ENCODE measurements at regions not wholly inside any gene's neighbourhood (a gene's known extent, or its start where the extent isn't known, plus 50 kb on each side); places are given as distances from the start of the nearest gene placed in this dataset.
"Not testable (repeated sequence)": the region's sequence is repeated elsewhere in the genome, so short reads cannot be mapped to it uniquely, and the experiment has no call there.

GRCh38 chrX:121356850-121357171 lies 309.4 kb downstream of the GLUD2 start:
- no peak for DNase-seq
- Histone ChIP-seq H3K4me3 (no peak overlapping the region), H3K36me3 (no peaks in the 10 kb centered on the region), H3K9me3 (no peaks in the 10 kb centered on the region), H3K27ac (no peak overlapping the region), H3K27me3 (no peaks in the 10 kb centered on the region), H3K4me1 (no peaks in the 10 kb centered on the region)
- WGBS, 5 donors, result 75 to 97% (median 83%) methylated on average over 6 of the region's 6 CpGs
- intact Hi-C loops (cut with DNase I; ENCODE audit: low total_unique reads), result no loop called here
- TF ChIP-seq POLR2A (IDR thresholded peaks at IDR 0.05) (no peak), CTCF (IDR thresholded peaks at IDR 0.05) (no peak), EP300 (IDR thresholded peaks at IDR 0.05) (no peak), POLR2AphosphoS5 (IDR thresholded peaks at IDR 0.05) (no peak)

DNA sequence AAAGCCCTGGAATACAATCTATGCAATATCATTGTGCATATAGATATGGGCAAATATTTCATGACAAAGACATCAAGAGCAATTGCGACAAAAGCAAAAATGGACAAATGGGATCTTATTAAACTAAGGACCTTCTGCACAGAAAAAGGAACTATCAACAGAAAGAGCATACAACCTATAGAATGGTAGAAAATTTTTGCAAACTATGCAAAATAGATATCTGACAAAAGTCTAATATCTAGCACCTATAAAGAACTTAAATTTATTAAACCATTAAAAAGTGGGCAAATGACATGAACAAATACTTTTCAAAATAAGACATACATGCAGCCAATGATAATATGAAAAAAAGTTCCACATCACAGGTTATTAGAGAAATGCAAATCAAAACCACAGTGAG lies 312.9 kb downstream of the GLUD2 start:
- 69 to 100% (median 89%) methylated on average over 1 of the region's 1 CpG for WGBS, 5 donors

DNA sequence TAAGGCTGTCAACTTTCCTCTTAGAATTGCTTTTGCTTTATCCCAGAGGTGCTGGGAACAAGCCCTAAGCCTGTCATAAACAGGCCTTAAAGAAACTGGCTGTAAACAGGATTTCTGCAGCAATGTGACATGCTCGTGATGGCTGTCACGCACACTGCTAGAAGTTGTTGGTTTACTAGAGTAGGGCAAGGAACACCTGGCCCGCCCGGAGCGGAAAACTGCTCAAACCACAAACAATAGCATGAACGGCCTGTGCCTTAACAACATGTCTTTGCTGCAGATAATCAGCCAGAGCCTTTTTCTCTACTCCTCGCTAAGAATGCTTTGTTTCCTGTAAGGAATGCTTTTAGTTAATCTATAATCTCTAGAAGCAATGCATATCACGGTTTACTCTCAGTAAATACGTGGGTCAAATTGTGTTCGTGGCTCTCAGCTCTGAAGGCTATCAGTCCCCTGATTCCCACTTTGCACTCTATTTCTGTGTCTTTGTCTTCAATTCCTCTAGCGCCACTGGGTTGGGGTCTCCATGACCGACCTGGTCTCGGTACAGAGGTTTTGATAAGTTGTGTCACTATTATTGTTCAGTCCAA lies 318.3 kb downstream of the GLUD2 start:
- 34 to 57% (median 42%) methylated on average over 13 of the region's 13 CpGs for WGBS, 5 donors
- DNase-seq, result peak in 1 of 2 donors; percentile 40
- H3K27me3 ChIP-seq, result no peaks in the 10 kb centered on the region
- TF ChIP-seq EP300 (IDR thresholded peaks at IDR 0.05) (no peak), POLR2AphosphoS5 (IDR thresholded peaks at IDR 0.05) (no peak), CTCF (IDR thresholded peaks at IDR 0.05) (no peak), POLR2A (IDR thresholded peaks at IDR 0.05) (no peak)
- H3K27ac ChIP-seq, result no peak overlapping the region
- no peaks in the 10 kb centered on the region for H3K9me3 ChIP-seq
- no peak overlapping the region for H3K4me3 ChIP-seq
- intact Hi-C loops (cut with DNase I; ENCODE audit: low total_unique reads), result no loop called here
- no peaks in the 10 kb centered on the region for H3K4me1 ChIP-seq
- H3K36me3 ChIP-seq, result no peaks in the 10 kb centered on the region

More for the DNA sequence above, 312.9 kb downstream of the GLUD2 start:
- intact Hi-C loops (cut with DNase I; ENCODE audit: low total_unique reads), result no loop called here
- Histone ChIP-seq H3K4me3 (no peak overlapping the region), H3K4me1 (no peaks in the 10 kb centered on the region), H3K27me3 (no peaks in the 10 kb centered on the region), H3K36me3 (no peaks in the 10 kb centered on the region), H3K9me3 (no peaks in the 10 kb centered on the region), H3K27ac (no peak overlapping the region)
- no peak for DNase-seq
- TF ChIP-seq CTCF (IDR thresholded peaks at IDR 0.05) (no peak), EP300 (IDR thresholded peaks at IDR 0.05) (no peak), POLR2A (IDR thresholded peaks at IDR 0.05) (no peak), POLR2AphosphoS5 (IDR thresholded peaks at IDR 0.05) (no peak)

GRCh38 chrX:121374471-121374870 lies 327.1 kb downstream of the GLUD2 start:
- DNase-seq, result no peak
- no peak for TF ChIP-seq POLR2AphosphoS5 (IDR thresholded peaks at IDR 0.05)
- no peak for TF ChIP-seq POLR2A (IDR thresholded peaks at IDR 0.05)
- Histone ChIP-seq H3K27me3 (no peaks in the 10 kb centered on the region), H3K4me1 (no peaks in the 10 kb centered on the region), H3K36me3 (no peaks in the 10 kb centered on the region), H3K9me3 (no peaks in the 10 kb centered on the region), H3K4me3 (no peak overlapping the region), H3K27ac (no peak overlapping the region)
- WGBS, 5 donors, result 60 to 91% (median 67%) methylated on average over 3 of the region's 3 CpGs
- intact Hi-C loops (cut with DNase I; ENCODE audit: low total_unique reads), result no loop called here

DNA sequence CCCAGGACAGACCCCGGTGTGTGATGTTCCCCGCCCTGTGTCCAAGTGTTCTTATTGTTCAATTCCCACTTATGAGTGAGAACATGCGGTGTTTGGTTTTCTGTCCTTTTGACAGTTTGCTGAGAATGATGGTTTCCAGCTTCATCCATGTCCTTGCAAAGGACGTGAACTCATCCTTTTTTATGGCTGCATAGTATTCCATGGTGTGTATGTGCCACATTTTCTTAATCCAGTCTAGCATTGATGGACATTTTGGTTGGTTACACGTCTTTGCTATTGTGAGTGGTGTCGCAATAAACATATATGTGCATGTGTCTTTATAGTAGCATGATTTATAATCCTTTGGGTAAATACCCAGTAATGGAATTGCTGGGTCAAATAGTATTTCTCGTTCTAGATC lies 334.5 kb downstream of the GLUD2 start:
- DNase-seq; H3K36me3 ChIP-seq; H3K27ac ChIP-seq; intact Hi-C loops (cut with DNase I; ENCODE audit: low total_unique reads); H3K4me3 ChIP-seq; H3K4me1 ChIP-seq; H3K27me3 ChIP-seq: not testable (repeated sequence)
- H3K9me3 ChIP-seq, result peaks cover 0 to 14% (median 4%) of the 10 kb centered on the region in 4 donors
- WGBS, 5 donors, result 77 to 96% (median 81%) methylated on average over 7 of the region's 7 CpGs
